IMR-90 (cell line): ENCODE measurements at regions not wholly inside any gene's neighbourhood (a gene's known extent, or its start where the extent isn't known, plus 50 kb on each side); places are given as distances from the start of the nearest gene placed in this dataset.

Experiments used
- ATAC-seq: fragments of 200-7000 bp; cut with Tn5 transposase; 2 replicates; pipeline ENCODE4 v1.9.1; 2020; ENCODE audit warnings: low read depth, mild to moderate bottlenecking, moderate library complexity
- BruUV-seq: library from RNA; stranded (reverse); fragments of 400-500 nt; replicated peaks from 2 replicates; lab custom pipeline; 2021; lab: Mats Ljungman, UMichigan
- CTCF ChIA-PET: fragments of 300-600 bp; formaldehyde crosslinking; extraction: SDS; loops from one replicate; lab custom pipeline; 2021; ENCODE audit warnings: antibody characterized with exemption; lab: Yijun Ruan, JAX
- POLR2A ChIA-PET: fragments of 300-600 bp; sonication (Branson Sonifier 250); formaldehyde crosslinking; loops from one replicate; lab custom pipeline; 2022; ENCODE audit warnings: antibody characterized with exemption; ENCODE audit not compliant: unreplicated experiment; lab: Charles Lee
- DNase-seq: peaks from one replicate; pipeline ENCODE4 v3.0.0; 2013
- H2AFZ ChIP-seq: replicated peaks from 2 replicates; pipeline ENCODE3; 2013; ENCODE audit warnings: low read length, mild to moderate bottlenecking; ENCODE audit not compliant: poor library complexity
- H2AK5ac ChIP-seq: 2 replicates; pipeline ENCODE4 v1.6.1; 2013; ENCODE audit warnings: low read depth, low read length, inconsistent platforms
- H2AK9ac ChIP-seq: replicated peaks from 2 replicates; pipeline ENCODE3; 2013; ENCODE audit warnings: mild to moderate bottlenecking, low read depth, low read length, moderate library complexity; ENCODE audit not compliant: poor library complexity
- H2BK120ac ChIP-seq: 2 replicates; pipeline ENCODE4 v1.6.1; 2013; ENCODE audit warnings: low read depth, low read length, inconsistent platforms
- H2BK15ac ChIP-seq: 3 replicates; pipeline ENCODE4 v1.6.1; 2013; ENCODE audit warnings: low read depth, low read length, inconsistent platforms
- H2BK20ac ChIP-seq: 2 replicates; pipeline ENCODE4 v1.6.1; 2013; ENCODE audit warnings: low read depth, mild to moderate bottlenecking, inconsistent platforms, low read length, moderate library complexity
- H2BK5ac ChIP-seq: 2 replicates; pipeline ENCODE4 v1.6.1; 2013; ENCODE audit warnings: mild to moderate bottlenecking, low read depth, low read length, inconsistent platforms; ENCODE audit not compliant: poor library complexity, severe bottlenecking
- H3K14ac ChIP-seq: replicated peaks from 2 replicates; pipeline ENCODE4 v1.6.1; 2013; ENCODE audit warnings: low read depth, low read length, inconsistent platforms
- H3K18ac ChIP-seq: 2 replicates; pipeline ENCODE4 v1.6.1; 2013; ENCODE audit warnings: low read depth, low read length, control low read depth
- H3K23ac ChIP-seq: 2 replicates; pipeline ENCODE4 v1.6.1; 2013; ENCODE audit warnings: low read depth, low read length, inconsistent platforms
- H3K27ac ChIP-seq: 2 replicates; pipeline ENCODE4 v1.5.1; 2013; ENCODE audit warnings: mild to moderate bottlenecking, control low read depth, low read length; ENCODE audit not compliant: insufficient read depth
- H3K27me3 ChIP-seq: 2 replicates; pipeline ENCODE4 v1.6.1; 2013; ENCODE audit warnings: low read length; ENCODE audit not compliant: control insufficient read depth, insufficient read depth
- H3K36me3 ChIP-seq: 2 replicates; pipeline ENCODE4 v1.6.1; 2013; ENCODE audit warnings: low read length, mixed read lengths; ENCODE audit not compliant: control insufficient read depth, insufficient read depth
- H3K4ac ChIP-seq: 2 replicates; pipeline ENCODE4 v1.6.1; 2013; ENCODE audit warnings: low read depth, low read length, inconsistent platforms
- H3K4me1 ChIP-seq: 2 replicates; pipeline ENCODE4 v1.6.1; 2013; ENCODE audit warnings: low read length, mixed read lengths; ENCODE audit not compliant: control insufficient read depth, insufficient read depth
- H3K4me2 ChIP-seq: 2 replicates; pipeline ENCODE4 v1.6.1; 2013; ENCODE audit warnings: low read depth, mild to moderate bottlenecking, control low read depth, low read length, moderate library complexity
- H3K4me3 ChIP-seq: 2 replicates; pipeline ENCODE4 v1.5.1; 2013; ENCODE audit warnings: low read depth, mild to moderate bottlenecking, control low read depth, low read length, moderate library complexity; ENCODE audit not compliant: insufficient read depth
- H3K56ac ChIP-seq: 2 replicates; pipeline ENCODE4 v1.6.1; 2013; ENCODE audit warnings: low read length, inconsistent platforms; ENCODE audit not compliant: insufficient read depth; ENCODE audit errors: extremely low read depth
- H3K79me1 ChIP-seq, 2 experiments: 2 replicates each; pipeline ENCODE4 v1.6.1; 2013; ENCODE audit warnings: low read length in 2 of 2, inconsistent platforms in 1 of 2, low read depth in 1 of 2
- H3K9ac ChIP-seq: 2 replicates; pipeline ENCODE4 v1.6.1; 2013; ENCODE audit warnings: low read depth, low read length, control low read depth
- H3K9me1 ChIP-seq: 2 replicates; pipeline ENCODE4 v1.6.1; 2013; ENCODE audit warnings: low read length, inconsistent platforms; ENCODE audit not compliant: insufficient read depth
- H3K9me3 ChIP-seq: 2 replicates; pipeline ENCODE4 v1.6.1; 2013; ENCODE audit warnings: low read length; ENCODE audit not compliant: control insufficient read depth, insufficient read depth
- H4K20me1 ChIP-seq: 2 replicates; pipeline ENCODE4 v1.6.1; 2013; ENCODE audit warnings: low read length, inconsistent platforms; ENCODE audit not compliant: insufficient read depth
- H4K5ac ChIP-seq: 2 replicates; pipeline ENCODE4 v1.6.1; 2013; ENCODE audit warnings: mild to moderate bottlenecking, low read depth, low read length, control low read depth
- H4K8ac ChIP-seq, 2 experiments: 2 replicates each; pipeline ENCODE4 v1.6.1; 2013; ENCODE audit warnings: low read depth in 2 of 2, low read length in 2 of 2, control low read depth in 1 of 2, inconsistent platforms in 1 of 2
- H4K91ac ChIP-seq: 2 replicates; pipeline ENCODE4 v1.6.1; 2013; ENCODE audit warnings: low read depth, low read length, inconsistent platforms; ENCODE audit not compliant: insufficient read depth
- BHLHE40 ChIP-seq: fragments of 150-350 bp; IDR thresholded peaks from 2 replicates; pipeline ENCODE4 v1.6.1; 2016; ENCODE audit warnings: mild to moderate bottlenecking, low read depth, low read length
- CEBPB ChIP-seq: IDR thresholded peaks from 2 replicates; pipeline ENCODE4 v1.6.1; 2012; ENCODE audit warnings: low read depth, low read length, improper control_type of control experiment
- MAFK ChIP-seq: IDR thresholded peaks from 2 replicates; pipeline ENCODE4 v1.6.1; 2012; ENCODE audit warnings: low read depth, low read length, improper control_type of control experiment
- RCOR1 ChIP-seq: IDR thresholded peaks from 2 replicates; pipeline ENCODE4 v1.6.1; 2012; ENCODE audit warnings: mild to moderate bottlenecking, low read length, improper control_type of control experiment; ENCODE audit not compliant: insufficient replicate concordance
- SMC3 ChIP-seq: fragments of 150-350 bp; IDR thresholded peaks from 2 replicates; pipeline ENCODE4 v1.6.1; 2016; ENCODE audit warnings: low read depth, mild to moderate bottlenecking, antibody characterized with exemption, low read length, moderate library complexity
- WGBS, 2 experiments: methylation state at CpG; one replicate each; pipeline versions ENCODE4 v1.1.5 to v1.1.7; 2013; ENCODE audit warnings: missing lambda C conversion rate in 2 of 2; ENCODE audit not compliant: insufficient read length in 1 of 2; ENCODE audit errors: extremely low coverage in 2 of 2; 5-methylcytosine and 5-hydroxymethylcytosine counted together
- dilution Hi-C: fragments of 300-500 bp; cut with HindIII; formaldehyde crosslinking; loops from one replicate; pipeline ENCODE4 v1.14.3; 2018; ENCODE audit warnings: low sequenced_read_pairs; ENCODE audit not compliant: unreplicated experiment
- in situ Hi-C: fragments of 300-500 bp; cut with MboI; formaldehyde crosslinking; loops from 3 replicates; pipeline ENCODE4 v1.14.3; 2019; ENCODE audit warnings: low sequenced_read_pairs, inconsistent platforms, mixed read lengths
- intact Hi-C: fragments of 100-400 bp; cut with micrococcal nuclease; formaldehyde crosslinking; loops from 2 replicates; pipeline ENCODE4 v1.10.0; 2022

DNA sequence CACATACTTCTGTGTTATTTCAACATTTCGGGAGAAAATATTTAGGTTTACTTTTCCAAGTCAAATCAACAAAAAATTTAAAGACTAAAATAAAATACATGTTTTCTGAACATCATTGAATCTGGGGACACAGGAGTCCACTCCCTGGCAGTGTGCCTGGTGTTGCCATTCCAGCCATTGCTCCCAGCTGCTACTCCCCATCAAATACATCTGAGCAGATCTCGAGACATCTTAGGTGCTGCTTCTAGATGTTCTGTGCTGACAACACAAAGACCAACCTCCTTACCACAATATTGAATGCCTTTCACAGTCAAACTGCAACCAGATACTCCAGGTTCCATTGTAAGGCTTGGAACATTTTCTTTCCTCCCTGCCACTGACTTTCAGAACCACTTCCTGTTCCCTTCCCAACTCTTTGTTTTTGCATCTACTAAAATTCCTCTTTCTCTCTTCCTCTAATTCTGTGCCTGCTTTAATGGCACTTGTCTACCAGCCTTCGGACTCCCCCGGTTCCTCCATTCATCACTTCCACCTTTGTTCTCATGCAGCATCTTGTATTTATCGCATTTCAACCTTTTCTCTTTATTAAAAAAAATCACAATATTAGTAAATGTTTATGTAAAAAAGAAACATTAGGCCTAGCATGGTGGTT, 81.1 kb upstream of the SLC4A7 start:
- Histone ChIP-seq H2BK5ac (no peak overlapping the region), H3K9ac (no peak overlapping the region), H3K79me1 (no peaks in the 10 kb centered on the region), H3K23ac (no peak overlapping the region), H3K9me3 (no peaks in the 10 kb centered on the region), H3K4me2 (no peak overlapping the region), H4K91ac (no peak overlapping the region), H2AFZ (peak overlapping the region; percentile 68), H4K5ac (no peak overlapping the region; the same call in 1 of the 2 replicates), H3K4me1 (0 out of 2 replicates have a peak, but pooled peaks cover 2% of the 10 kb centered on the region), H4K20me1 (no peaks in the 10 kb centered on the region), H3K18ac (peak overlapping the region; percentile 14; the same call in 1 of the 2 replicates), H3K27me3 (no peaks in the 10 kb centered on the region), H3K36me3 (no peaks in the 10 kb centered on the region), H2AK5ac (no peak overlapping the region), H4K8ac (peak overlapping the region in 1 of 2 experiments; percentile 80; a peak in 2 of 4 replicates), H3K4ac (no peak overlapping the region), H2BK20ac (peak overlapping the region; percentile 57; the same call in 1 of the 2 replicates), H3K9me1 (no peaks in the 10 kb centered on the region), H3K27ac (no peak overlapping the region), H2BK120ac (peak overlapping the region; percentile 39; the same call in 1 of the 2 replicates), H2BK15ac (peak overlapping the region; percentile 20; the same call in 1 of the 3 replicates), H2AK9ac (no peak overlapping the region), H3K4me3 (no peak overlapping the region), H3K56ac (no peak overlapping the region), H3K14ac (0 out of 2 replicates have a peak overlapping the region, but pooled peaks have one; percentile 43)
- WGBS, 2 experiments, result 58 to 100% methylated on average over 1 of the region's 5 CpGs
- TF ChIP-seq RCOR1 (no peak), MAFK (no peak), CEBPB (no peak), BHLHE40 (no peak), SMC3 (no peak)
- POLR2A ChIA-PET, result no interaction called here
- intact Hi-C loops, result no loop called here
- no TSS peak for BruUV-seq
- DNase-seq, result no peak
- in situ Hi-C loops, result no loop called here
- dilution Hi-C loops, result no loop called here
- ATAC-seq, result no peak
- CTCF ChIA-PET, result no interaction called here
